EL (cell line): ENCODE measurements at regions not wholly inside any gene's neighbourhood (a gene's known extent, or its start where the extent isn't known, plus 50 kb on each side); places are given as distances from the start of the nearest gene placed in this dataset.

Source experiments
- DNase-seq: peaks from one replicate; pipeline ENCODE4 v3.0.0-alpha.2; 2016

GRCh38 chr6:140064366-140064765 is 689.9 kb upstream of the CITED2 start:
- no peak for DNase-seq

- DNase-seq: no peak
Measured at GRCh38 chr6:140063021-140063399, 688.6 kb upstream of the CITED2 start.

GRCh38 chr6:140062043-140063020 is 687.9 kb upstream of the CITED2 start:
- DNase-seq: peak; percentile 97

GRCh38 chr6:140061110-140062042 is 686.9 kb upstream of the CITED2 start:
- DNase-seq: peak; percentile 43

GRCh38 chr6:140059947-140060346 is 685.5 kb upstream of the CITED2 start:
- peak; percentile 45 for DNase-seq

- DNase-seq: no peak
Measured at GRCh38 chr6:140058863-140059262, 684.4 kb upstream of the CITED2 start.

GRCh38 chr6:140052736-140053729 is 678.6 kb upstream of the CITED2 start:
- DNase-seq: peak; percentile 76

GRCh38 chr6:140051521-140052512 is 677.4 kb upstream of the CITED2 start:
- DNase-seq: peak; percentile 98

GRCh38 chr6:140050101-140050995 is 675.9 kb upstream of the CITED2 start:
- DNase-seq: peak; percentile 56

- no peak for DNase-seq
Measured at GRCh38 chr6:140049251-140049650, 674.8 kb upstream of the CITED2 start.

- no peak for DNase-seq
Measured at GRCh38 chr6:140048202-140048790, 673.8 kb upstream of the CITED2 start.

- no peak for DNase-seq
Measured at GRCh38 chr6:140047321-140047720, 672.9 kb upstream of the CITED2 start.

GRCh38 chr6:140046016-140046632 is 671.7 kb upstream of the CITED2 start:
- no peak for DNase-seq

- DNase-seq: no peak
Measured at GRCh38 chr6:140045116-140045515, 670.7 kb upstream of the CITED2 start.

- no peak for DNase-seq
Measured at GRCh38 chr6:140044626-140045025, 670.2 kb upstream of the CITED2 start.

- peak; percentile 78 for DNase-seq
Measured at GRCh38 chr6:140043762-140044378, 669.4 kb upstream of the CITED2 start.

- DNase-seq: peak; percentile 95
Measured at GRCh38 chr6:140043357-140043756, 668.9 kb upstream of the CITED2 start.

- DNase-seq: no peak
Measured at GRCh38 chr6:140041571-140042332, 667.3 kb upstream of the CITED2 start.
